ENCODE measurements at regions not wholly inside any gene's neighbourhood (a gene's known extent, or its start where the extent isn't known, plus 50 kb on each side); places are given as distances from the start of the nearest gene placed in this dataset.

DNA sequence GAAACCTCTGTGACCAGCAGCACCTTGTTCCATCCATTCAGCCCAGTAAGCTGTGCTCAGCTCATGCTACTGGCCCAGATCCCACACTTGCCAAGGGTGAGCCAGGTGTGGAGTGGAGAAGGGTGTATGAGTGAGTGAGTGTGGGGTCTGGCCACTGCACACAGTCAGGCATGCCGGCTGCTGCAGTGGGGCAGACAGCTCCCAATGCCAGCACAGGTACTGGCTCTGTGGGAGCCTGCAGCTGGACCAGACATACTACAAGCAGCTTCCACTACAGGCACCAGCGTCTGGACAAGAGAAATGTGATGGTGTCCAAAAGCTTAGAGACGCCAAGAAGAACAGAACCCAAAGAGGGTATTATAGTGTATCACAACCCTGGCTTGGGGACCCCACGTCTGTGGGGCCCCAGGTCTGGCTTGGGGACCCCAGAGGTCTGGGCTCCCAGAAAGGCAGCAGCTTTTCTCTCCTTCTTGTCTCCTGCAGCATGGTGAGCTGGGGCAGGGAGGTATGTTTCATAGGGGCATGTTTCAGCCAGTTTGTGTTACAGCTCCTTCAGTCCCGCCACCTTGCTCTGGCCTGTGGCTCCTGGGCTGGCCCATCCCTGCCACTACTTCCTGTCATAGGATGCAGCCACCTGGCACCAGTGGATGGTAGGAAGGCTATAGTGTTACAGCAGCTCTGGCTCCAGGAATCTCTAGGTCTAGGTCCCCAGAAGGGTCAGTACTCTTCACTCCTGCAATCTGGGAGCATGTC lies 152.4 kb upstream of the HSF2 start:
- TF ChIP-seq ZBTB7A (IDR thresholded peaks at IDR 0.05; ENCODE audit: low read depth) (no peak), TCF12 (IDR thresholded peaks at IDR 0.05; ENCODE audit: low read depth) (no peak), CREB1 (IDR thresholded peaks at IDR 0.05; ENCODE audit: low read depth) (no peak), EGR1 (IDR thresholded peaks at IDR 0.05) (no peak), NFIC (IDR thresholded peaks at IDR 0.05) (no peak), RAD21 (IDR thresholded peaks at IDR 0.05; ENCODE audit: low read depth) (no peak), CEBPB (IDR thresholded peaks at IDR 0.05) (no peak), FOXM1 (IDR thresholded peaks at IDR 0.05; ENCODE audit: borderline replicate concordance, low read depth) (no peak), EP300 (IDR thresholded peaks at IDR 0.05; ENCODE audit: borderline replicate concordance) (no peak), YY1 (IDR thresholded peaks at IDR 0.05; ENCODE audit: low read depth) (no peak), TAF1 (IDR thresholded peaks at IDR 0.05; ENCODE audit: low read depth) (no peak), TEAD4 (IDR thresholded peaks at IDR 0.05) (no peak)
- TF ChIP-seq, protein P1, sequence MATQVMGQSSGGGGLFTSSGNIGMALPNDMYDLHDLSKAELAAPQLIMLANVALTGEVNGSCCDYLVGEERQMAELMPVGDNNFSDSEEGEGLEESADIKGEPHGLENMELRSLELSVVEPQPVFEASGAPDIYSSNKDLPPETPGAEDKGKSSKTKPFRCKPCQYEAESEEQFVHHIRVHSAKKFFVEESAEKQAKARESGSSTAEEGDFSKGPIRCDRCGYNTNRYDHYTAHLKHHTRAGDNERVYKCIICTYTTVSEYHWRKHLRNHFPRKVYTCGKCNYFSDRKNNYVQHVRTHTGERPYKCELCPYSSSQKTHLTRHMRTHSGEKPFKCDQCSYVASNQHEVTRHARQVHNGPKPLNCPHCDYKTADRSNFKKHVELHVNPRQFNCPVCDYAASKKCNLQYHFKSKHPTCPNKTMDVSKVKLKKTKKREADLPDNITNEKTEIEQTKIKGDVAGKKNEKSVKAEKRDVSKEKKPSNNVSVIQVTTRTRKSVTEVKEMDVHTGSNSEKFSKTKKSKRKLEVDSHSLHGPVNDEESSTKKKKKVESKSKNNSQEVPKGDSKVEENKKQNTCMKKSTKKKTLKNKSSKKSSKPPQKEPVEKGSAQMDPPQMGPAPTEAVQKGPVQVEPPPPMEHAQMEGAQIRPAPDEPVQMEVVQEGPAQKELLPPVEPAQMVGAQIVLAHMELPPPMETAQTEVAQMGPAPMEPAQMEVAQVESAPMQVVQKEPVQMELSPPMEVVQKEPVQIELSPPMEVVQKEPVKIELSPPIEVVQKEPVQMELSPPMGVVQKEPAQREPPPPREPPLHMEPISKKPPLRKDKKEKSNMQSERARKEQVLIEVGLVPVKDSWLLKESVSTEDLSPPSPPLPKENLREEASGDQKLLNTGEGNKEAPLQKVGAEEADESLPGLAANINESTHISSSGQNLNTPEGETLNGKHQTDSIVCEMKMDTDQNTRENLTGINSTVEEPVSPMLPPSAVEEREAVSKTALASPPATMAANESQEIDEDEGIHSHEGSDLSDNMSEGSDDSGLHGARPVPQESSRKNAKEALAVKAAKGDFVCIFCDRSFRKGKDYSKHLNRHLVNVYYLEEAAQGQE (IDR thresholded peaks at IDR 0.05; ENCODE audit: low read depth), result no peak
- TF ChIP-seq, protein P2, sequence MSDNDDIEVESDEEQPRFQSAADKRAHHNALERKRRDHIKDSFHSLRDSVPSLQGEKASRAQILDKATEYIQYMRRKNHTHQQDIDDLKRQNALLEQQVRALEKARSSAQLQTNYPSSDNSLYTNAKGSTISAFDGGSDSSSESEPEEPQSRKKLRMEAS (IDR thresholded peaks at IDR 0.05), result no peak
- TF ChIP-seq, protein P3, sequence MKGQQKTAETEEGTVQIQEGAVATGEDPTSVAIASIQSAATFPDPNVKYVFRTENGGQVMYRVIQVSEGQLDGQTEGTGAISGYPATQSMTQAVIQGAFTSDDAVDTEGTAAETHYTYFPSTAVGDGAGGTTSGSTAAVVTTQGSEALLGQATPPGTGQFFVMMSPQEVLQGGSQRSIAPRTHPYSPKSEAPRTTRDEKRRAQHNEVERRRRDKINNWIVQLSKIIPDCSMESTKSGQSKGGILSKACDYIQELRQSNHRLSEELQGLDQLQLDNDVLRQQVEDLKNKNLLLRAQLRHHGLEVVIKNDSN (IDR thresholded peaks at IDR 0.05), result no peak

DNA sequence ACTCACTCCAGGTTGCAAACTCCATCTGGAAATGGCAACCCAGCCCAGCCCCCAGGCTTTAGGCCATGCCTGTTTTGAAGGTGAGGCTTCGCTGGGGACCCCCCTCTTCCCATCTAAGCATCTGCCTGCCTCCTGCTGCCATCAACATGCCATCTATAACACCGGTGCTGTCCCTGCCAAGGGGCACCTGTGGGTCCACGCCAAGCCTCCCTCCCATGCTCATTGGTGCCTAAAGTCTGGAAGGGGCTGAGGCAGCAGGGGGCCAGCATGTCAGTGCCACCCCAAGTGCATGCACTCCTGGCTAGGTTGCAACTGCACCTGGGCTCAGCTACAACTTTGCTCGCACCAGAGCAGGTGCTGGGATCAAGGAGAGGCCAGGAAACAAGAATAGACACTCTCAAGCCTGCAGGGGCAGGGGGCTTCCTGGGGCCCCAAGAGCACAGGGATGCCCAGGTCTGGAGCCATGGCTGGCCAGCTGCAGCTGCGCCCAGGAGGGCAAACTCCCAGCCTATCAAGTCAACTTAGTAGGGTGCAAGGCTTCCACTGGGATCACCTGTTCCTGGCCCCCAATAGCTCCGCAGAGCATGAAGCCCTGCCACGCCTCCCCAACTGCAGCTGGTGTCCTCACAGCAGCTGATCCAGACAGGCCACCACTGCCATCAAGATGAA lies 151.3 kb upstream of the HSF2 start:
- TF ChIP-seq, protein P3 (IDR thresholded peaks at IDR 0.05), result no peak
- TF ChIP-seq TEAD4 (IDR thresholded peaks at IDR 0.05) (no peak), YY1 (IDR thresholded peaks at IDR 0.05; ENCODE audit: low read depth) (no peak), TCF12 (IDR thresholded peaks at IDR 0.05; ENCODE audit: low read depth) (no peak), CREB1 (IDR thresholded peaks at IDR 0.05; ENCODE audit: low read depth) (no peak), EGR1 (IDR thresholded peaks at IDR 0.05) (no peak), CEBPB (IDR thresholded peaks at IDR 0.05) (no peak), RAD21 (IDR thresholded peaks at IDR 0.05; ENCODE audit: low read depth) (no peak), ZBTB7A (IDR thresholded peaks at IDR 0.05; ENCODE audit: low read depth) (no peak)
- TF ChIP-seq, protein P2 (IDR thresholded peaks at IDR 0.05), result no peak
- TF ChIP-seq, protein P1 (IDR thresholded peaks at IDR 0.05; ENCODE audit: low read depth), result no peak

DNA sequence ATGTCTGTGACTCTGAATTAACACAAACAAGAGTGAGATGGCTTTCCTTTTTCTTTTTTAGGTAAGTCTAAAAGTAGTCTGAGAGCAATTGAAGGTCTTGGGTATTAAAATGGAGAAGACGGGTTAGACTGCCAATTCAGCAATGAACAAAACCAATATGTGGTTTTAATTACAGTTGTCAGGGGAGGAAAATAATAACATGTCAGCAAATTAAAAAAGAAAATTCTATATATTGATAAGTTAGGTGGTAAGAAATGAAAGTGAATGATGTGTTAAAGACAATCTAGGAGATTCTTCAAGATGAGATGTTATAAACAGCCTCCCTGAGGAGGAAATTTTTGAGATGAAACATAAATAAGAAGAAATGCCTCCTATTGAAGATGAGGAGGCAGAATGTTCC lies 150.6 kb upstream of the HSF2 start:
- TF ChIP-seq, protein P3 (IDR thresholded peaks at IDR 0.05), result no peak
- TF ChIP-seq TAF1 (IDR thresholded peaks at IDR 0.05; ENCODE audit: low read depth) (no peak), ZBTB7A (IDR thresholded peaks at IDR 0.05; ENCODE audit: low read depth) (no peak), RAD21 (IDR thresholded peaks at IDR 0.05; ENCODE audit: low read depth) (no peak), TEAD4 (IDR thresholded peaks at IDR 0.05) (no peak)

DNA sequence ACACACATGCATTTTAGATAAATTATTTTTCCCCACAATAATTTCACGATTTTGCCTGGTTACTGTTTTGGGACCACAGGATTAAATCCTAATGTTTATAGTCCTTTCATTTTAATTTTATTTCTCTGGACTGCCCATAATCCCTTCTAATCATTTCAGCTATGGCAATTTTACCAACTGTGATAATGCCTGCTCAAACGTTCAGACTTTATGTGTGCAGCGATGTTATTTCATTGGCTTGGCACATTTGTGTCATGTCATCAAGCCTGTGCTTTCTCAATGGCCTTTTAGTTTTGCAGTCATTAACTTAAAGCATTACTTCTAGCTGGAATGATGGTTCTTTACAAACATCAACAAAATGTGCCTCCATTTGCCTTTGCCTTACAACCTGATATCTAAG lies 140.6 kb upstream of the HSF2 start:
- TF ChIP-seq, protein P2 (IDR thresholded peaks at IDR 0.05), result no peak
- TF ChIP-seq EGR1 (IDR thresholded peaks at IDR 0.05) (no peak), CREB1 (IDR thresholded peaks at IDR 0.05; ENCODE audit: low read depth) (no peak), TCF12 (IDR thresholded peaks at IDR 0.05; ENCODE audit: low read depth) (no peak), RAD21 (IDR thresholded peaks at IDR 0.05; ENCODE audit: low read depth) (no peak), ZBTB7A (IDR thresholded peaks at IDR 0.05; ENCODE audit: low read depth) (no peak), CEBPB (IDR thresholded peaks at IDR 0.05) (no peak)
- TF ChIP-seq, protein P3 (IDR thresholded peaks at IDR 0.05), result no peak

All from Ishikawa (cell line).